Activated T-cell treated with anti-CD3 and anti-CD28 coated beads, Interleukin-2, amount 50 U/mL, for 24 hours (primary cell): ENCODE measurements at regions not wholly inside any gene's neighbourhood (a gene's known extent, or its start where the extent isn't known, plus 50 kb on each side); places are given as distances from the start of the nearest gene placed in this dataset.
"Not testable (repeated sequence)": the region's sequence is repeated elsewhere in the genome, so short reads cannot be mapped to it uniquely, and the experiment has no call there.

Experiments used
- DNase-seq: peaks from one replicate; pipeline ENCODE4 v3.0.0-alpha.2; 2020
- H3K27ac Mint-ChIP-seq: 2 replicates; pipeline ENCODE4 v1.8.0; 2020; ENCODE audit warnings: mild to moderate bottlenecking, mixed read lengths
- H3K27me3 Mint-ChIP-seq: 2 replicates; pipeline ENCODE4 v1.8.0; 2020; ENCODE audit warnings: mixed read lengths
- H3K36me3 Mint-ChIP-seq: 2 replicates; pipeline ENCODE4 v1.8.0; 2020; ENCODE audit warnings: low read depth, mixed read lengths
- H3K4me1 Mint-ChIP-seq: 2 replicates; pipeline ENCODE4 v1.8.0; 2020; ENCODE audit warnings: low read depth, mixed read lengths
- H3K4me3 Mint-ChIP-seq: 2 replicates; pipeline ENCODE4 v1.8.0; 2020; ENCODE audit warnings: mild to moderate bottlenecking, moderate library complexity, mixed read lengths
- H3K9me3 Mint-ChIP-seq: 2 replicates; pipeline ENCODE4 v1.8.0; 2020; ENCODE audit warnings: mixed read lengths

DNA sequence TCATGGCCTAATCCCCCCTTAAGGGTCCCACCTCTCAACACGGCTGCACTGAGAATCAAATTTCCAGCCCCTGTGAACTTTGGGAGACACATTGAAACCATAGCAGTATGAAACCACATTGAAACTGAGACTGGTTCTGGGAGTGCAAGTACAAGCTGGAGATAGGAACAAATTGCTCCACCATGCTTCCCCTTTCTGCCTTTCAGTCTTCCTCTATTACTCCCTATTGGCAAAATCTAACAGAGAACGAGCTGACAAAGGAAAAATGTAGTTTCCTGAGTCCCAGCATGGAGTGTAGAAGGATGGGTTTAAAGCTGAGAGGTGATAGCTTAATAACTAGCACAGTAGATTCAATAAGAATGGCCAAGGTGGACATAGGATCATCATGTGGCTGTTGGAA is 161.7 kb upstream of the RPL34 start:
- no peaks in the 10 kb centered on the region for H3K9me3 Mint-ChIP-seq
- no peaks in the 10 kb centered on the region for H3K27me3 Mint-ChIP-seq
- H3K36me3 Mint-ChIP-seq, result no peaks in the 10 kb centered on the region
- no peak overlapping the region for H3K4me3 Mint-ChIP-seq
- no peaks in the 10 kb centered on the region for H3K4me1 Mint-ChIP-seq
- no peak overlapping the region for H3K27ac Mint-ChIP-seq
- DNase-seq, result no peak

GRCh38 chr4:108454227-108454626 is 166.1 kb upstream of the RPL34 start:
- H3K4me3 Mint-ChIP-seq, result no peak overlapping the region
- H3K4me1 Mint-ChIP-seq, result peaks cover 4% of the 10 kb centered on the region
- no peaks in the 10 kb centered on the region for H3K36me3 Mint-ChIP-seq
- DNase-seq, result no peak
- H3K27ac Mint-ChIP-seq, result no peak overlapping the region
- H3K27me3 Mint-ChIP-seq, result no peaks in the 10 kb centered on the region
- no peaks in the 10 kb centered on the region for H3K9me3 Mint-ChIP-seq

- H3K4me3 Mint-ChIP-seq, result no peak overlapping the region
- peaks cover 6% of the 10 kb centered on the region for H3K4me1 Mint-ChIP-seq
- DNase-seq, result no peak
- no peaks in the 10 kb centered on the region for H3K9me3 Mint-ChIP-seq
- H3K36me3 Mint-ChIP-seq, result no peaks in the 10 kb centered on the region
- H3K27ac Mint-ChIP-seq, result no peak overlapping the region
- H3K27me3 Mint-ChIP-seq, result no peaks in the 10 kb centered on the region
Measured at GRCh38 chr4:108453366-108453765, 167.0 kb upstream of the RPL34 start.

- Mint-ChIP-seq H3K4me3 (no peak overlapping the region), H3K27me3 (no peaks in the 10 kb centered on the region), H3K36me3 (no peaks in the 10 kb centered on the region), H3K4me1 (peaks cover 6% of the 10 kb centered on the region), H3K9me3 (no peaks in the 10 kb centered on the region), H3K27ac (no peak overlapping the region)
- no peak for DNase-seq
Measured at GRCh38 chr4:108450236-108450898, 170.0 kb upstream of the RPL34 start.

DNA sequence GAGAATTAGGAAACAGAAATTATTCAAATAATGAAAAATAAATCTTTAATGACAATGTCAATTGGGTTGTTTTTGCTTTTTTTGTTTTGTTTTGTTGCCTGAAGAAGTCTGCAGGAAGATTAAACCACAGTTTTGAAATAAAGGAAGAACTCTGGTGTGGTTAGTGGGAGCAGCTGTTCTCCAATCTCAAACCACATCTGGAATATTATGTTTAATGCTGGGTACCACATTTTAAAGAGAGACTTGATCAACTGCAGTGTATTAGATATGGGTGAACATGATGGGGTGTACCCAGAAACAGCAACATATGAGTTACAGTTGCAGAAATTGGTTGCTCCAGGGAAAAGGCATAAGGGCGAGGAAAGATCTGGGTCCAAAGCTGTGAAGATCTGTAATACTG is 171.2 kb upstream of the RPL34 start:
- no peaks in the 10 kb centered on the region for H3K9me3 Mint-ChIP-seq
- peaks cover 6% of the 10 kb centered on the region for H3K4me1 Mint-ChIP-seq
- DNase-seq, result no peak
- H3K27ac Mint-ChIP-seq, result no peak overlapping the region
- no peak overlapping the region for H3K4me3 Mint-ChIP-seq
- no peaks in the 10 kb centered on the region for H3K27me3 Mint-ChIP-seq
- H3K36me3 Mint-ChIP-seq, result no peaks in the 10 kb centered on the region

GRCh38 chr4:108446556-108446955 is 173.8 kb upstream of the RPL34 start:
- DNase-seq, result no peak
- no peaks in the 10 kb centered on the region for H3K27me3 Mint-ChIP-seq
- no peak overlapping the region for H3K4me3 Mint-ChIP-seq
- H3K4me1 Mint-ChIP-seq, result peaks cover 8% of the 10 kb centered on the region
- no peaks in the 10 kb centered on the region for H3K9me3 Mint-ChIP-seq
- H3K36me3 Mint-ChIP-seq, result no peaks in the 10 kb centered on the region
- no peak overlapping the region for H3K27ac Mint-ChIP-seq

DNA sequence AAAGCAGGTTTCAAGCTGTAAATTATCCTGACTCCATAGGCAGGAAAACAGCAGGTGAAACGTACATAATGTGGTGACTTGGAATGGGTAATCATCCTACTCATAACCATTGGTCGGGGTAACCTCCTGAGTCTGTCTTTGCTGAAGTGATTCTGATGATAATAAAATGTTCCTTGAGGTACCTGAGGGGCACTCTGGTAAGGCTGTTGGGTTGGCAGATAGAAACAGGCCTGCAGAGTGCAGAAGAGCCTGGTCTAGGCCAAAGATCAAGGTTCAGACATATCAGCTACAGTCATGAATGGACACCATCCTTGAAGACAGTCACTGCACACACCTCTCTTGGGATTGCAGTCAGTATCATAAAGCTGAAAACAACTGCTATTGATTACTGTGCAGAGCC is 174.7 kb upstream of the RPL34 start:
- no peaks in the 10 kb centered on the region for H3K36me3 Mint-ChIP-seq

DNA sequence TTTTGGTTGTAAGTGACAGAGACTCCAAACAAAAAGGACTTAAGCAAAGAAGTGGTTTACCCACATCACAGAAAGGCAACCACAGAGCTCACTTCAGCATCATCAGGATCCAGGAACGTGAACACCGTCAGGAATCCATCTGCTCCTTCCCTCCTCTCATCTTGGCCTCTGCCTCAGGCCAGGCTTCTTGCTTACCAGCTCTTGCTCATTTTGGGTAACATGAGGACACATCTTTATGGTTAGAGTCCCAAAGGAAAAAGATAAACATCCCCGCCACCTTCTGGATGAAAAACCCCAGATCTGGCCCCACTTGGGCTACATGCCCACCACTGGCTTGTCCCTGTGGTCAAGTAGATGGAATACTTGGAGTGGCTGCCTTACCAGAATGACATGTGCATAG is 176.8 kb upstream of the RPL34 start:
- no peak overlapping the region for H3K27ac Mint-ChIP-seq

More for the DNA sequence above, 174.7 kb upstream of the RPL34 start:
- no peaks in the 10 kb centered on the region for H3K27me3 Mint-ChIP-seq
- H3K4me3 Mint-ChIP-seq, result no peak overlapping the region
- H3K4me1 Mint-ChIP-seq, result peaks cover 15% of the 10 kb centered on the region
- no peaks in the 10 kb centered on the region for H3K9me3 Mint-ChIP-seq
- no peak overlapping the region for H3K27ac Mint-ChIP-seq
- no peak for DNase-seq

GRCh38 chr4:108433832-108434231 is 186.5 kb upstream of the RPL34 start:
- peaks cover 5% of the 10 kb centered on the region for H3K9me3 Mint-ChIP-seq
- H3K36me3 Mint-ChIP-seq, result no peaks in the 10 kb centered on the region
- no peak for DNase-seq
- peak overlapping the region; percentile 79 for H3K27ac Mint-ChIP-seq
- H3K4me1 Mint-ChIP-seq, result peaks cover 45% of the 10 kb centered on the region
- peak overlapping the region; percentile 32 for H3K4me3 Mint-ChIP-seq
- H3K27me3 Mint-ChIP-seq, result no peaks in the 10 kb centered on the region

More for the DNA sequence above, 176.8 kb upstream of the RPL34 start:
- Mint-ChIP-seq H3K36me3 (no peaks in the 10 kb centered on the region), H3K9me3 (no peaks in the 10 kb centered on the region), H3K27me3 (no peaks in the 10 kb centered on the region), H3K4me1 (peaks cover 21% of the 10 kb centered on the region), H3K4me3 (no peak overlapping the region)
- no peak for DNase-seq

- peak overlapping the region; percentile 32 for H3K4me3 Mint-ChIP-seq
- H3K9me3 Mint-ChIP-seq, H3K36me3 Mint-ChIP-seq, DNase-seq, H3K27me3 Mint-ChIP-seq: not testable (repeated sequence)
- peaks cover 44% of the 10 kb centered on the region for H3K4me1 Mint-ChIP-seq
- peak overlapping the region; percentile 79 for H3K27ac Mint-ChIP-seq
Measured at GRCh38 chr4:108433394-108433793, 187.0 kb upstream of the RPL34 start.

DNA sequence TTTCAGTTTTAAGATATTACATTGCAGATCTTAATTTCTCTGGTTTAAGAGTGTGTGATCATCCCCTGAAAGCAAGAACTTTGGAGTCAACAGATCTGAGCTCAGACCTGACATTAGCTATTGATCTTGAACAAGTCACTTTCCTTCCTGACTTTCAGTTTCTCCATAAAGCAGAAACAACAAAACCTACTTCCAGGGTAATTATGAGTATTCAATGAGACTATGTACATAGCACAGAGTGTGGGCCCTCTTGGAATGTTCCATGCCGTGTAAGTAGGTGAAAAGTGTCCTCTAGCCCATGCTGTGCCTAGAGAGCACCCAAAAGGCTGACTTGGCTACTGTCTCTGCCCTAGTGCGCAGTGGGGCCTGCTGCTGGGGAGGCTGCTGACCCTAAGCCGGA is 188.0 kb upstream of the RPL34 start:
- no peak for DNase-seq
- Mint-ChIP-seq H3K9me3 (peaks cover 5% of the 10 kb centered on the region), H3K4me3 (no peak overlapping the region), H3K36me3 (no peaks in the 10 kb centered on the region), H3K4me1 (peaks cover 51% of the 10 kb centered on the region), H3K27me3 (no peaks in the 10 kb centered on the region), H3K27ac (peak overlapping the region; percentile 28)

DNA sequence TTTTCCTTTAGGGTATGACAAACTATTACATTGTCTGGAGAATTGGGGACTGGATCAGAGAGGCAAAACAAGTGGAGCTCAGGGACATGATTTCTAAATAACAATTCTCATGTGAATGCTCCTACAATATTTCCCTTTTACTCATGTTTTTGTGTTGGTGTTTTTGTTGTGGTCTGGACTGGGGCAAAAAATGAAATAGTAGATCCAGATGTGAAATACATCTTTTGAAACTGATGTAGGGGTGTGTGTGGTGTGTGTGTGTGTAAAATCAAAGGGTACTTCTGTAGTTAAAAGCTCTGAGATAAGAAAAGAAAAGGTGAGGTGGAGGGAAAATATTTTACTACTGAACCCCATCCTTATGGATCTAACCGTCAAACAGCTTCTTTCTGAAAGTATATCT is 188.4 kb upstream of the RPL34 start:
- Mint-ChIP-seq H3K27ac (peak overlapping the region; percentile 39), H3K4me3 (no peak overlapping the region), H3K9me3 (peaks cover 5% of the 10 kb centered on the region), H3K27me3 (no peaks in the 10 kb centered on the region), H3K36me3 (no peaks in the 10 kb centered on the region), H3K4me1 (peaks cover 53% of the 10 kb centered on the region)
- no peak for DNase-seq

- Mint-ChIP-seq H3K27me3 (no peaks in the 10 kb centered on the region), H3K4me1 (peaks cover 62% of the 10 kb centered on the region), H3K27ac (no peak overlapping the region), H3K36me3 (no peaks in the 10 kb centered on the region), H3K9me3 (peaks cover 5% of the 10 kb centered on the region), H3K4me3 (no peak overlapping the region)
- no peak for DNase-seq
Measured at GRCh38 chr4:108430921-108431320, 189.5 kb upstream of the RPL34 start.

GRCh38 chr4:108429662-108430061 is 190.7 kb upstream of the RPL34 start:
- Mint-ChIP-seq H3K4me1 (peaks cover 62% of the 10 kb centered on the region), H3K4me3 (no peak overlapping the region), H3K36me3 (no peaks in the 10 kb centered on the region), H3K9me3 (peaks cover 5% of the 10 kb centered on the region), H3K27ac (no peak overlapping the region), H3K27me3 (no peaks in the 10 kb centered on the region)
- DNase-seq, result no peak

DNA sequence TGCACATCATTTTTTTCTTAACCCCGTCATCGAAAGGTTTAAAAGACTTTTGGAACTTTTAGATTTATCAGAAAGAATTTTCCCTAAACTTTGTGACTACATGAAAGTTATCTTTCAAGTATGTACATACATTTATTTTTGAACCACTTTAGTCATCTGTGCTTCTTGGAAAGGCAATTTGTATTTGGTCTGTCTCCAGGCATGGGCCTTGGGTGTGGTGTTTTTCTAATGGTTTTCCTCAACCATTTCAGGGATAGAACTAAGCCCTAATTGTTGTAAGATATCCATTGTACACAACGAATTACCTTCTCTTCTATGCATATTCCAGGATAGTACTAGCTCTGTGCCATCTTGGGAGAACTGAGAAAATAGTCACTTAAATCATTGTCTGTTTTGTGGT is 191.5 kb upstream of the RPL34 start:
- no peak for DNase-seq
- Mint-ChIP-seq H3K27ac (no peak overlapping the region), H3K9me3 (peaks cover 5% of the 10 kb centered on the region), H3K4me3 (no peak overlapping the region), H3K4me1 (peaks cover 55% of the 10 kb centered on the region), H3K27me3 (no peaks in the 10 kb centered on the region), H3K36me3 (no peaks in the 10 kb centered on the region)

GRCh38 chr4:108427946-108428485 is 192.4 kb upstream of the RPL34 start:
- DNase-seq, result no peak
- Mint-ChIP-seq H3K4me3 (no peak overlapping the region), H3K36me3 (no peaks in the 10 kb centered on the region), H3K9me3 (peaks cover 5% of the 10 kb centered on the region), H3K4me1 (peaks cover 50% of the 10 kb centered on the region), H3K27me3 (no peaks in the 10 kb centered on the region), H3K27ac (no peak overlapping the region)
